IgD-negative memory B cell (primary cell): ENCODE measurements at regions not wholly inside any gene's neighbourhood (a gene's known extent, or its start where the extent isn't known, plus 50 kb on each side); places are given as distances from the start of the nearest gene placed in this dataset.
A peak's percentile ranks its signal among the peaks of the same experiment; 100 is the strongest.

Source experiments
- H3K27ac Mint-ChIP-seq, 3 donors: one replicate each; pipeline ENCODE4 v1.8.0; 2020 to 2022; ENCODE audit warnings: mild to moderate bottlenecking in 3 of 3, mixed read lengths in 3 of 3, moderate library complexity in 1 of 3
- H3K27me3 Mint-ChIP-seq: one replicate; pipeline ENCODE4 v1.8.0; 2021; ENCODE audit warnings: mixed read lengths
- H3K36me3 Mint-ChIP-seq: one replicate; pipeline ENCODE4 v1.8.0; 2020; ENCODE audit warnings: mild to moderate bottlenecking, mixed read lengths
- H3K4me1 Mint-ChIP-seq, 3 donors: one replicate each; pipeline ENCODE4 v1.8.0; 2020 to 2022; ENCODE audit warnings: mixed read lengths in 3 of 3, mild to moderate bottlenecking in 1 of 3
- H3K4me3 Mint-ChIP-seq, 4 donors: one replicate each; pipeline ENCODE4 v1.8.0; 2020 to 2022; ENCODE audit warnings: mild to moderate bottlenecking in 4 of 4, mixed read lengths in 4 of 4, moderate library complexity in 3 of 4
- H3K9me3 Mint-ChIP-seq, 3 donors: one replicate each; pipeline ENCODE4 v1.8.0; 2020 to 2021; ENCODE audit warnings: mixed read lengths in 3 of 3, mild to moderate bottlenecking in 1 of 3

DNA sequence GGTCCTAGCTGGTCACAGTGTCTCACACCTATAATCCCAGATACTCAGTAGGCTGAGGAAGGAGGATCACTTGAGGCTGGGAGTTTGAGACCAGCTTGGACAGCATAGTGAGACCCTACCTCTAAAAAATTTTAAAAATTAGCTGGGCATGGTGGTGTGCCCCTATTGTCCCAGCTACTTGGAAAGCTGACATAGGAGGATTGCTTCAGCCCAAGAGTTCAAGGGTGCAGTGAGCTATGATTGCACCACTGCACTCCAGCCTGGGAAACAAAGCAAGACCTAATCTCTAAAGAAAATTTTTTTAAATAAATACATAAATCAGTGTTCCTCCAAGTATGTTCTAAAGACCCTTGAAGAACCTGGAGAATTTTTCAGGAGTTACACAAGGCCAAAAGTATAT lies 50.6 kb upstream of the GNAO1 start:
- H3K9me3 Mint-ChIP-seq: peaks cover 0 to 1% (median 0%) of the 10 kb centered on the region in 3 donors
- peaks cover 0 to 1% (median 0%) of the 10 kb centered on the region in 3 donors for H3K4me1 Mint-ChIP-seq
- H3K36me3 Mint-ChIP-seq: no peaks in the 10 kb centered on the region
- H3K27ac Mint-ChIP-seq: no peak overlapping the region
- H3K4me3 Mint-ChIP-seq: no peak overlapping the region
- peaks cover 15% of the 10 kb centered on the region for H3K27me3 Mint-ChIP-seq

DNA sequence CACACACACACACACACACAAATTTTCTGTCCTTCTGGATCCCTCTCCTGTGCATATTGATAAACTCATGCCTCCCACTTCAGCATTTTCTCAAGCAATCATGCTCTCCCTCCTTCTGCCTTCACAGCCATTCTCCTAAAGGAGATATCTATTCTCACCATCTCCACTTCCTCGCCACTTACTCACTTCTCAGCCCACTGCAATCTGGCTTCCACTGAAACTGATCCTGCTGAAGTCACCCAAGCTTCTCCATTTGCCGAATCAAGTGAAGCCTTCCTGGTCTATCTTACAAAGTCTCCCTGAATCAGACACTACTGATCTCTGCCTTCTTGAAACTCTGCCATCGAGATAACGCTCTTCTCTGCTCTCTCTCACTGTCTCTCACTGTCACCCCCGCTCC lies 54.0 kb upstream of the GNAO1 start:
- Mint-ChIP-seq H3K4me1 (peaks cover 0 to 1% (median 0%) of the 10 kb centered on the region in 3 donors), H3K9me3 (peaks cover 0 to 1% (median 0%) of the 10 kb centered on the region in 3 donors), H3K36me3 (no peaks in the 10 kb centered on the region), H3K4me3 (no peak overlapping the region), H3K27ac (no peak overlapping the region), H3K27me3 (peaks cover 6% of the 10 kb centered on the region)

DNA sequence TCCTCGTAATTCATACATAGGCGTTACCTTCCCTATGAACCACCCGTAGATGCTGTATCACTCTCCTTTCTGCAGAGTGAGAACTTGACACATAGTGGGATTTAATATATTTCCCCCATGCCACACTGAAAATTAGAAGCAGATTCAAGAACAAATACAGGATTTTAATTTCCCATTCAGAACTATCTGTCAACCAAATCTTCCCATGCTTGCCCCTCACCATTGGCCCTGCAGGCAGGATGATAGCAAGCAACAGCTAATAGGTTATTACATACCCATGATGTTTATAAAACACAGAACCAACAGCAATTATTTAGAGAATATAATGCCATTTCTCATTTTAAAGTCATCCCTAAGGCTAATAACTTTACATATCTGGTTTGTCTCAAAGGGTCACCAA lies 55.0 kb upstream of the GNAO1 start:
- Mint-ChIP-seq H3K4me3 (no peak overlapping the region), H3K36me3 (no peaks in the 10 kb centered on the region), H3K27me3 (peaks cover 8% of the 10 kb centered on the region), H3K27ac (no peak overlapping the region), H3K4me1 (peaks cover 0 to 1% (median 0%) of the 10 kb centered on the region in 3 donors), H3K9me3 (peaks cover 0 to 1% (median 0%) of the 10 kb centered on the region in 3 donors)

GRCh38 chr16:56134790-56135189 lies 56.5 kb upstream of the GNAO1 start:
- Mint-ChIP-seq H3K27me3 (peaks cover 11% of the 10 kb centered on the region), H3K9me3 (peaks cover 0 to 3% (median 0%) of the 10 kb centered on the region in 3 donors), H3K36me3 (no peaks in the 10 kb centered on the region), H3K4me3 (no peak overlapping the region), H3K27ac (peak overlapping the region in 1 of 3 donors; percentile 7), H3K4me1 (peaks cover 0 to 1% (median 0%) of the 10 kb centered on the region in 3 donors)

DNA sequence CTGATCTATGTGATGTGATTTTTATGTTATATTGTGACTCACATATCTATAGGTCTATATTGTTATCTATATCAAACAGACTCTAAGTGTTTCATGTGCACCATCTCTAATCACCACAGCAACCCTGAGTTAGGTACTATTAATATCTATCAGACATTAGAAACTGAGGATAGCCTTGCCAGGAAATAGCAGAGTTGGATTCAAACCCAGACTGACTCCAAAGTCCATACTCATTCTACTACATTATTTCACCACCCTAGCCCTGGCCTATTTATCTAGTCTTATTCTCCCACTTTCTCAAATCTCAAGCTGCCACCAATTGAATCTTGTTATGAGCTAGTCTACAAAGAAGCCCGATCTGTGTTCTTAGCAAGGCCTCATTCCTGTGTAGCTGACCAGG lies 65.4 kb upstream of the GNAO1 start:
- Mint-ChIP-seq H3K36me3 (no peaks in the 10 kb centered on the region), H3K9me3 (peaks cover 0 to 2% (median 0%) of the 10 kb centered on the region in 3 donors), H3K27me3 (peaks cover 15% of the 10 kb centered on the region), H3K27ac (no peak overlapping the region), H3K4me3 (no peak overlapping the region), H3K4me1 (peaks cover 7 to 9% (median 9%) of the 10 kb centered on the region in 3 donors)

GRCh38 chr16:56122251-56122650 lies 69.0 kb upstream of the GNAO1 start:
- peaks cover 0 to 3% (median 0%) of the 10 kb centered on the region in 3 donors for H3K9me3 Mint-ChIP-seq
- peaks cover 12 to 23% (median 15%) of the 10 kb centered on the region in 3 donors for H3K4me1 Mint-ChIP-seq
- peaks cover 4% of the 10 kb centered on the region for H3K27me3 Mint-ChIP-seq
- H3K27ac Mint-ChIP-seq: peak overlapping the region in 1 of 3 donors; percentile 10
- peaks cover 4% of the 10 kb centered on the region for H3K36me3 Mint-ChIP-seq
- H3K4me3 Mint-ChIP-seq: no peak overlapping the region

DNA sequence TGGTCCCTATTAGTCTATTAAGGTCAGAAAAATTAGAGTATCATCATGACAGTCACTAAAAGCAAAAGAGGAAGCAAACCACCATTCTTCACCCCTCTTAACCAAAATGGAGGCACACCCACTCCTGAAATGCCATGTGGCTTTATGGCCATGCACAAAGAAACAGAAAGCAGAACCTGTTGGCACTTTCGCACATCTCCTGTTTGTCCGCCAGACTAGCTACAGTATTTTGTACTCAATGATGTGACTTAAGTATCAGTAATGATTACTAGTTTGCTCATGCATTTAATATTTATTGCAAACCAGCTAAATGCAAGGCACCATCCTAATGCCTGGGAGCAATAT lies 70.2 kb upstream of the GNAO1 start:
- H3K9me3 Mint-ChIP-seq: peaks cover 0 to 3% (median 0%) of the 10 kb centered on the region in 3 donors
- H3K4me3 Mint-ChIP-seq: peak overlapping the region in 1 of 4 donors; percentile 28
- H3K27ac Mint-ChIP-seq: peak overlapping the region in 1 of 3 donors; percentile 17
- peaks cover 4% of the 10 kb centered on the region for H3K36me3 Mint-ChIP-seq
- H3K4me1 Mint-ChIP-seq: peaks cover 12 to 23% (median 16%) of the 10 kb centered on the region in 3 donors
- peaks cover 4% of the 10 kb centered on the region for H3K27me3 Mint-ChIP-seq

- peaks cover 4% of the 10 kb centered on the region for H3K27me3 Mint-ChIP-seq
- peaks cover 4% of the 10 kb centered on the region for H3K36me3 Mint-ChIP-seq
- peaks cover 12 to 23% (median 17%) of the 10 kb centered on the region in 3 donors for H3K4me1 Mint-ChIP-seq
- peaks cover 0 to 3% (median 0%) of the 10 kb centered on the region in 3 donors for H3K9me3 Mint-ChIP-seq
- peak overlapping the region in 2 of 3 donors; percentile 8 to 17 for H3K27ac Mint-ChIP-seq
- H3K4me3 Mint-ChIP-seq: peak overlapping the region in 1 of 4 donors; percentile 28
Measured at GRCh38 chr16:56120447-56121155, 70.7 kb upstream of the GNAO1 start.

DNA sequence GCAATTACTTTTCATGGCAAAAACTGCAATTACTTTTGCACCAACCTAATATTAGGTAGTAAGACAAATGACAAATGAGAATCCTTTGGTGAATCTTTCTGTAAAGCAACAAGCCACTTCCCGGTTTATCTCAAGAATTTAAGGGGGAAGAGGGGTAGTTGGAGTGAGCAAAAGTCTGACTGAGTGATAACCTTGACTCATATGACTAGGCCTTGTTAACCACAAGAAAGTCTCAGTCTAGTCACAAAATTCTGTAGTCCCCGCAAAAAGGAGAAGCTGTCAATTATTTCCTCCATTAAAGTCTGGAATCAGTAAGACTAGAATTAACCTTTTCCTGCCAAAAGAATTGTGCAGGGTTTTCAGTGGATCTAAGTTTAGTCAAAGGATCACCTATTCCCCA lies 72.2 kb upstream of the GNAO1 start:
- Mint-ChIP-seq H3K4me1 (peaks cover 12 to 23% (median 17%) of the 10 kb centered on the region in 3 donors), H3K36me3 (peaks cover 4% of the 10 kb centered on the region), H3K27ac (no peak overlapping the region), H3K4me3 (no peak overlapping the region), H3K9me3 (peaks cover 0 to 3% (median 0%) of the 10 kb centered on the region in 3 donors), H3K27me3 (no peaks in the 10 kb centered on the region)

DNA sequence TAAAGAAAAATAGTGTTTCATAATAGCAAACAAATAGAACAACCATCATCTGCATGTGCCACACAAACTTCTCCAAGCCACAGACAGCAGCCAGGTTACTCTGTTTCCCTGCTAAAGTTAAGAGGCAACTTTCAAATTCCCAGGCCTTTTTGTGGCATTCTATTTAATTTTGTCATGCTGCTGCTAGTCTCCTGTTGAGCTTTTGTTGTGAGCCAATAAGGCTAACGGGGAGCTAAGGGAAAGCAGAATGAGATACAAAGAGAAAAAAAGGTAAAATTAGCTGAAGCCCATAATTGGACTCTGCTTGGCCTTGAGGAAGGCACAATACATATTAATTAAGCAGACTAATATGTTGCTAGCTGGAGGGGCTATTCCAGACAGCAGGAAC lies 74.7 kb upstream of the GNAO1 start:
- Mint-ChIP-seq H3K4me3 (no peak overlapping the region), H3K9me3 (peaks cover 0 to 3% (median 0%) of the 10 kb centered on the region in 3 donors), H3K27ac (no peak overlapping the region), H3K36me3 (peaks cover 4% of the 10 kb centered on the region), H3K4me1 (peaks cover 7 to 20% (median 15%) of the 10 kb centered on the region in 3 donors), H3K27me3 (no peaks in the 10 kb centered on the region)

- H3K9me3 Mint-ChIP-seq: peaks cover 0 to 3% (median 0%) of the 10 kb centered on the region in 3 donors
- peaks cover 1% of the 10 kb centered on the region for H3K27me3 Mint-ChIP-seq
- no peak overlapping the region for H3K27ac Mint-ChIP-seq
- H3K36me3 Mint-ChIP-seq: peaks cover 4% of the 10 kb centered on the region
- H3K4me3 Mint-ChIP-seq: no peak overlapping the region
- H3K4me1 Mint-ChIP-seq: peaks cover 4 to 15% (median 11%) of the 10 kb centered on the region in 3 donors
Measured at GRCh38 chr16:56115817-56116576, 75.3 kb upstream of the GNAO1 start.

DNA sequence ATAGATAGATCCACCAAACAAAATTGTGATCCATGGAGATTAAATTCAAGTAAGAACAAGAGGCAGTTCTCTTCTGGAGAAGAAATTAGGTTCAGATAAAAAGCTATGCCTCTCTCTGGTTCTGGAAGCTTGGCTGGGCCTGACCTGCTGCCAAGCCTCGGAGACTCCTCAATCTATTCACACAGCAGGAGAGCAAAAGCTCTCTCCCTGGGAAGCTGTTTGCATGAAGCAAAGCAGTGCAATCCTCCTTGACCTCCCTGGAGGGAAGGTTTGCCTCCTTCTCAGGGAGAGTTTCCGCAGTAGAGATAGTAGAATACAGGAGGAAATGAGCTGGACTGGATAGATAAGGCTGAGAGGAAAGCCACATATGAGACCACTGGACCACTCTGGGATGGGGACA lies 78.1 kb upstream of the GNAO1 start:
- H3K36me3 Mint-ChIP-seq: no peaks in the 10 kb centered on the region
- H3K27me3 Mint-ChIP-seq: peaks cover 1% of the 10 kb centered on the region
- no peak overlapping the region for H3K4me3 Mint-ChIP-seq
- H3K4me1 Mint-ChIP-seq: peaks cover 0 to 6% (median 5%) of the 10 kb centered on the region in 3 donors
- no peak overlapping the region for H3K27ac Mint-ChIP-seq
- H3K9me3 Mint-ChIP-seq: no peaks in the 10 kb centered on the region

DNA sequence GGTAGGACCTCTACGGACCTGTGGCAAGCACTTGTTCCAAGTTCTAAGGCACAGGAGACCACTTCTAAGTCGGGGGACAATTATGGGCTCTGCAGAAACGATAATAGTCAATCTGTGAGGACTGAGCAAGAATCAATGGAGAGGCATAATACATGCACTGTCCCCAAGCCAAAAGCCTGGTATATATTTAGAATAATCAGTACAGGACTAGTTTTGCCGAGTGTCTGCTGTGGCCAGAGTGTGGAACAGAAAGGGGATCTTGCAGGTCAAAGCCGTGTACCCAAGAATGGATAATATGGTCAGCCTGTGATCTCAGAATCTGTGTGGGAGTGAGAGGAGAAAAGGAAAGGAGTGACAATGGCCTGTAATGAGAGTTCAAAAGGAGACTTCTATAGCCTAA lies 80.2 kb upstream of the GNAO1 start:
- Mint-ChIP-seq H3K4me3 (no peak overlapping the region), H3K27ac (no peak overlapping the region), H3K9me3 (no peaks in the 10 kb centered on the region), H3K36me3 (no peaks in the 10 kb centered on the region), H3K4me1 (peaks cover 0 to 5% (median 5%) of the 10 kb centered on the region in 3 donors), H3K27me3 (peaks cover 1% of the 10 kb centered on the region)

DNA sequence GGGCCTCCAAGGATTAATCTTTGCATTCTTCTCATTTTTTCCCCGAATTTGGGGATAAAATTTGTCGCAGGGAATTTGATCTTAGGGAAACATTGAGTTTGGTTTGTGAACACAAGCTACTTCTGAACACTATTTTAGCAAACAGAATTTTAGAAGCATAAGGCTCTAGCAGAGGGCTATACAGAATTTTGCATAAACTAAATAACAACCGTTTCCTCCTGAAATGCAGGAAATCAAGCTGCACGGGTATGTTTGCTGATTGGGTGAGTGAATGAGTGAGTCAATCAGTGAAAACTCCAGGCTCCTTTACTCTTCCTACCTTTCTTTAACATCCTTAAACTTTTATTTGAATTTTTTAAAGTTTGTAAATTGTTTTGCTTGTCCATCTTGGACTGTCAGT lies 81.3 kb upstream of the GNAO1 start:
- Mint-ChIP-seq H3K4me3 (no peak overlapping the region), H3K36me3 (no peaks in the 10 kb centered on the region), H3K27me3 (peaks cover 10% of the 10 kb centered on the region), H3K27ac (no peak overlapping the region), H3K4me1 (peaks cover 0 to 5% (median 5%) of the 10 kb centered on the region in 3 donors), H3K9me3 (peaks cover 0 to 3% (median 0%) of the 10 kb centered on the region in 3 donors)

DNA sequence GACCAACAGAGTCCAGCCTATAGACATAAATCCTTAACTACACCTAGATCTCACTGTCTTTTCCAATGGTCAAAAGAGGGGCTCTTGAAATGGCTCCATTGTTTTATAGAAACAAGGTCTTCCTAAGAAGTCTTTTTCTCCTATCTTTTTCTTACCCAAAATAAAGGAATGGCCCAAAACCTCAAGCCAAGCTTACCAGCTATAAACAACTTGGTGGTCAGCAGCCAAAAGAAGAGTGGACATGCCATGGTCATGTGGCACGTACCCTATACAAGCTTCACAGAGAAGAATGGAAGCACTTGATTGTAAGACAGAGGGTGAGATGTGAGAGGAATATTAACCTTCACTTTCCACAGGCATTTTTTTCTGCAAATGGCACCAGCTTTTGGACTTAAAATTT lies 82.1 kb upstream of the GNAO1 start:
- Mint-ChIP-seq H3K36me3 (no peaks in the 10 kb centered on the region), H3K27ac (no peak overlapping the region), H3K4me1 (peaks cover 0 to 5% (median 5%) of the 10 kb centered on the region in 3 donors), H3K27me3 (peaks cover 10% of the 10 kb centered on the region), H3K9me3 (peaks cover 0 to 3% (median 0%) of the 10 kb centered on the region in 3 donors), H3K4me3 (no peak overlapping the region)
